GM12865 (cell line): ENCODE measurements at regions not wholly inside any gene's neighbourhood (a gene's known extent, or its start where the extent isn't known, plus 50 kb on each side); places are given as distances from the start of the nearest gene placed in this dataset.
A peak's percentile ranks its signal among the peaks of the same experiment; 100 is the strongest.

Experiments
- DNase-seq: peaks from one replicate; pipeline ENCODE4 v3.0.0; 2010; ENCODE audit warnings: low read depth
- H3K4me3 ChIP-seq: 2 replicates; pipeline ENCODE4 v1.5.1; 2011; ENCODE audit warnings: mild to moderate bottlenecking, low read depth, low read length, control low read depth
- CTCF ChIP-seq: IDR thresholded peaks from 2 replicates; pipeline ENCODE4 v1.5.1; 2011; ENCODE audit warnings: low read length, control low read depth, low read depth, inconsistent platforms; ENCODE audit not compliant: insufficient read depth; ENCODE audit errors: missing control alignments

- no peak for DNase-seq
- no peak overlapping the region for H3K4me3 ChIP-seq
- TF ChIP-seq CTCF, result no peak
Measured at GRCh38 chr9:21574261-21574660, 92.1 kb upstream of the IFNE start.

GRCh38 chr9:21576331-21577189 lies 94.4 kb upstream of the IFNE start:
- TF ChIP-seq CTCF, result no peak
- no peak overlapping the region for H3K4me3 ChIP-seq
- DNase-seq, result peak; percentile 56

GRCh38 chr9:21579247-21579671 lies 97.1 kb upstream of the IFNE start:
- no peak overlapping the region for H3K4me3 ChIP-seq
- DNase-seq, result no peak
- TF ChIP-seq CTCF, result no peak

DNA sequence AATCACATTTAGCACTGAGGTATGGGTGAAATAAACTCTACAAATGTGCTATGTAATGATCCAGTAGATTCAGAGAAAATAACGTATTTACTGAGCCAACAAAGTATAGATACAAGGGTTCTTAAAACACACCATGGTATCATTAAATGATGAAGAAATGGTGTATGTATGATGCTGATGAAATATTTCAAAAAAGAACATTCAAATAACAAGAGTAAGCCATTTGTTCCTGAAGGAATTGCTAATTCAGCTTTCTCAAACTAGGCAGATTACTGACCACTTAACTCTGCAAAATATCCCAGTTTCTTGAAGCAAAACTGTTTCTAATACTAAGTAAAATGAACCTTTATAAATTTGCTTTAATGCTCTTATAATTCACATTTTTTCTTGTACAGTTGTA lies 97.6 kb upstream of the IFNE start:
- no peak for TF ChIP-seq CTCF
- no peak overlapping the region for H3K4me3 ChIP-seq
- no peak for DNase-seq

GRCh38 chr9:21580636-21581378 lies 98.7 kb upstream of the IFNE start:
- no peak overlapping the region for H3K4me3 ChIP-seq
- no peak for DNase-seq
- TF ChIP-seq CTCF, result no peak

- no peak for TF ChIP-seq CTCF
- no peak for DNase-seq
- H3K4me3 ChIP-seq, result no peak overlapping the region
Measured at GRCh38 chr9:21583628-21584377, 101.7 kb upstream of the IFNE start.
